Stimulated activated CD4-positive, alpha-beta T cell treated with anti-CD3 and anti-CD28 coated beads, Interleukin-1b, Interleukin-23, amount 100 ng/mL, for 4 hours (primary cell): ENCODE measurements at regions not wholly inside any gene's neighbourhood (a gene's known extent, or its start where the extent isn't known, plus 50 kb on each side); places are given as distances from the start of the nearest gene placed in this dataset.
"Not testable (repeated sequence)": the region's sequence is repeated elsewhere in the genome, so short reads cannot be mapped to it uniquely, and the experiment has no call there.

Source experiments
- DNase-seq, 2 donors: peaks; one replicate each; pipeline ENCODE4 v3.0.0-alpha.2; 2020; ENCODE audit warnings: low read depth in 2 of 2

DNA sequence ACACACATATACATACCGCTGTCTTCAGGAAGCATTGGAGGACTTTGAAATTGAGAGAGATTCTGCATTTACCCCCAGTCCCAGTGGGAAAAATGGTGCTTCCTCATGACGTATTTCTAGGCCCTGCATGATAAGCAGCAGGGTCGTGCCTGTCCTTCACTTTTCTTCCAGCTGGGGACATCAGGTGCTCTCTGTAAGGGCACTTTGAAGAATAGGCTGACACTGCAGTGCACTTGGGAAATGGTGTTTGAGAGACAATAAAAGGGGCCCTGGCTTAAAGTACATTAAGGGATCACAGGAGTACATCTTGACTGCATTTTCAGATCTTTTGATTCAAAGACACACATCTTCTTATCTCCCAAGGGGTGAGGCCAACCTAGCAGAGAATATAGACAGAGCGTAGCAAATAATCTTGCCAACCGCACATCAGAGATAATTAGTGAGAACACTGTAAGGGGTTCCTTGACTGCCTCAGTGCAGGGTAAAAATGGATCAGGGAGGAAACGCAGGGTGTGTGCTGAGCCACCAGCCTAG is 437.9 kb downstream of the CSNK1G3 start:
- no peak for DNase-seq

- no peak for DNase-seq
These were observed 437.2 kb downstream of the CSNK1G3 start for GRCh38 chr5:123949043-123949804.

GRCh38 chr5:123947797-123948196 is 435.8 kb downstream of the CSNK1G3 start:
- no peak for DNase-seq

- DNase-seq: no peak
These were observed 433.6 kb downstream of the CSNK1G3 start for GRCh38 chr5:123945548-123945947.

GRCh38 chr5:123943151-123943550 is 431.2 kb downstream of the CSNK1G3 start:
- no peak for DNase-seq

GRCh38 chr5:123940416-123940815 is 428.4 kb downstream of the CSNK1G3 start:
- DNase-seq: no peak

GRCh38 chr5:123937230-123937629 is 425.3 kb downstream of the CSNK1G3 start:
- DNase-seq: no peak

GRCh38 chr5:123936548-123936947 is 424.6 kb downstream of the CSNK1G3 start:
- DNase-seq: no peak

DNA sequence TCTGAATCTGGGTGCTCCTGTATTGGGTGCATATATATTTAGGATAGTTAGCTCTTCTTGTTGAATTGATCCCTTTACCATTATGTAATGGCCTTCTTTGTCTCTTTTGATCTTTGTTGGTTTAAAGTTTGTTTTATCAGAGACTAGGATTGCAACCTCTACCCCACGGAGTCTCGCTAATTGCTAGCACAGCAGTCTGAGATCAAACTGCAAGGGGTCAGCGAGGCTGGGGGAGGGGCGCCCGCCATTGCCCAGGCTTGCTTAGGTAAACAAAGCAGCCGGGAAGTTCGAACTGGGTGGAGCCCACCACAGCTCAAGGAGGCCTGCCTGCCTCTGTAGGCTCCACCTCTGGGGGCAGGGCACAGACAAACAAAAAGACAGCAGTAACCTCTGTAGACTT is 421.8 kb downstream of the CSNK1G3 start:
- DNase-seq: not testable (repeated sequence)

DNA sequence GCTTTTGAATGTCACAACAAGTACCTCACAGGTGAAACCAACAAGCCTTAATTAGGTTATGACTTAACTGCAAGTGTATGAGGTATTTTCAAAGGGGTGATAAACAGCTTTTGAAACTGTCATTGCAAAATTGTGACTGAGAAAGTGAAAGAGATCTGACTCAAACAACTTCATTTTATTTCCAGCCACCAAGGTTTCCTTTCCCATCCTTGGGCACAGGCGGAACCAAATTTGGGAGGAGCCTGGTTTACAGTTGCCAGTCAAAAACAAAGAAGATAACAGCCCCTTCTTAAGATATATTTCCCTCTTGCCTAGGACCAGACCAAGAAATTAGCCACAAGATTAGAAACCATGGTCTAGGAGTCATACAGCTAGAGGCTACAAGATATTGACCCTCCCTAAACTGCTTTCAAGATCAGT is 417.1 kb downstream of the CSNK1G3 start:
- DNase-seq: no peak

GRCh38 chr5:123928401-123928800 is 416.4 kb downstream of the CSNK1G3 start:
- DNase-seq: no peak

DNA sequence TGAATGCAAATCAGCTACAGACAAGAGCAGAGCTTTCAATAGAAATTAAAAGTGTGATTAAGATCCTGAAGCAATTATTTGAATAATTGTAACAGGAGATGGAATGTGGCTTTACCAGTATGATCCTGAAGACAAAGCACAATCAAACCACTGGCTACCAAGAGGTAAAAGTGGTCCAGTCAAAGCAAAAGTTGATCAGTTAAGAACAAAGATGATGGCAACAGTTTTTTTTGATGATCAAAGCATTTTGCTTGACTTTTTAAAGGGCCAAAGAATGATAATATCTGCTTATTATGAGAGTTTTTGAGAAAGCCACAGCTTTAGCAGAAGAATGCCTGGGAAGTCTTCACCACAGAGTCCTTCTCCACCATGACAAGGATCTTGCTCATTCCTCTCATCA is 409.2 kb downstream of the CSNK1G3 start:
- no peak for DNase-seq

GRCh38 chr5:123916345-123917121 is 404.6 kb downstream of the CSNK1G3 start:
- DNase-seq: no peak

GRCh38 chr5:123914333-123914732 is 402.4 kb downstream of the CSNK1G3 start:
- no peak for DNase-seq

GRCh38 chr5:123907349-123907748 is 395.4 kb downstream of the CSNK1G3 start:
- DNase-seq: no peak

DNA sequence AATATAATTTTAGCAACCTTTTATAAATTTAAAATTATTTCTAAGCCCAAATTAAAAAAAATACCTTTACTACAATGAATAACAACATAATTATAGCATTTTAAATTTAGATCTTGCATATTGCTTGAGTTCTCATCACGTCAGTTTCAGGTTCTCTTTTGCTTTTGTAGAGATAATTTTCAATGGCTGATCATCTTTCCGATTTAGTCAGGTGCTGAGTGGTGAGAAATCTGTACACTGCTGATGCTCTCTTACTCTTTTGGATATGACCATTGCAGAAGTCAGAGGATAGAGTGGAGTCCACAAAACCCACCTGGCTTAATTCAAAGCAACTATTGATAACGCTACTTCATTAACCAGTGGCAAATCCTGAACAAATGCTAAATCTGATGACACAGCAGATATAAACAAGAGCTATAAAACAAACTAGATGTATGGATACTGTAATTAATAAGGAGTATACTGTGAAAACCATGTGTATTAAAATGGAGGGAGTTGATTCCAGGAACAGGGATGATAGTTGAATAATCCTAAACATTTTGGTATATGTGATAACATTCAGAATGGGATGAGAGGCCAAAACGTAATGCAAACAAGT is 394.8 kb downstream of the CSNK1G3 start:
- DNase-seq: no peak

DNA sequence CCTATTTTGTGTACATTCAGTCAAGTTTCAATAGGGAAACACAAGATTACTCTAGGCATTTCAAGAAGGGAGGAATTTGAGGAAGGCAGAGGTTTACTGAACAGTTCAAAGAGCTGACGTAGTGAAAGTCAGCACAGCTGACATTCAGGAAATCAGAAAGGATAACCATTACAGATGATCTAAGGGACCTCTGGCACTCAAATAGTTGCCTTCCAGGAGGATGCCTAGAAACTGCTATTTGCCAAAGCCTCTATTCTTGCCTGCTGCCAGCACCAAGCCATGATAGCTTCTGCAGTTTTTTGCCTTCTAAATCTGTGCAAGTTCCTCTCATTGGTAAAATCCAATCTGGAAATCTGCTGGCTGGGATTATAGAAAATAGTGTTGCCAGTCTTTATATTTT is 373.1 kb downstream of the CSNK1G3 start:
- DNase-seq: no peak

GRCh38 chr5:123882965-123883345 is 371.0 kb downstream of the CSNK1G3 start:
- no peak for DNase-seq

DNA sequence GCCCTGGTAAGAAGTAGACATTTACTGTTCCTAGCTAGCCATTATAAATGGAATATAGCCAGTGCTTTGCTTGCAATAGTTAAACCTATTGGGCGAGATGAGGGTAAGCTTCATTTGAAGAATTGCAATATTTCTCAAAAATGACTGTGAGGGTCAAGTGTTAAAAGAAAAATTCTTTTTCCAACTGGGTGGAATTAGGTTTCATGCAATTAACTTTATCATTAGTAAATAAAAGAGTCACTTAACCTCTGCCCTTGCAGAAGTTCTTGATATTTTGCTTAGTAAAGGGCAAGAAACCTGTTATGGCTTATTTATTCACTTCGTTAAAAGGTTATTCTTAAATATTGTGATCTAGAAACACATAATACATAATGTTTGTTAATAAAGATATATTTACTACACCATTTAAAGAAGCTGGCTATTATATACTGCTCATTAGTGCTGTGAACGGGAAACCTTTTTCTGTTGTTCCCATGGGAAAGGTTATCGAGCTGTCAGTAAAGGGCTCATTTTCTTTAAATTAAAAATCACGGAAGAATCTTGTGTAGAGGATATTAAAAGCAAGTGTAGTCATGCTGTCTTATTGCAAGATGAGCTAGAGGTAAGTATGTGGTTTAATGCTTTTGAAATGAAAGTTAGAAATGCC is 370.5 kb downstream of the CSNK1G3 start:
- no peak for DNase-seq

DNA sequence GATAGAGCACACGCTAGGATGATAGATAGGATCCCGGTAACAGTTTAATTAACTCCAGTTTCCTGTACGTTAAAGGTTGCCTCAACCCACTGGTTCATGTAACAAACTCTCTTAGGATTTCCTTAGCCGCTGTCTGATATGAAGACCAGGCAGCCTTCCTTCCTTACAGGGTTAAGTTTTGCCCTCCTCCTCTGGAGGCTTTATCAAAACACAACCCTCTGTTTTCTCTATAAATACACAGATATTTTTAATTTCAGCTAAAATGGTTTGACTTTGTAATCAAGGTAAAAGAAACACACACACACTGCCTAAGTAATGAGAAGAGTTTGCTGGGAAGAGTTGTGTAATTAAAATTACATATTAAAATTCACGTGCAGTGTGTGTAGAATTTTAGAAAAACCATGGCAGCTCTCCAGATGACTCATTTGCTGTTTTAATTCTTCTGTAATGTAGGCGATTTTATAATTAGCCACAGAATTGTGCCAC is 369.8 kb downstream of the CSNK1G3 start:
- no peak for DNase-seq

DNA sequence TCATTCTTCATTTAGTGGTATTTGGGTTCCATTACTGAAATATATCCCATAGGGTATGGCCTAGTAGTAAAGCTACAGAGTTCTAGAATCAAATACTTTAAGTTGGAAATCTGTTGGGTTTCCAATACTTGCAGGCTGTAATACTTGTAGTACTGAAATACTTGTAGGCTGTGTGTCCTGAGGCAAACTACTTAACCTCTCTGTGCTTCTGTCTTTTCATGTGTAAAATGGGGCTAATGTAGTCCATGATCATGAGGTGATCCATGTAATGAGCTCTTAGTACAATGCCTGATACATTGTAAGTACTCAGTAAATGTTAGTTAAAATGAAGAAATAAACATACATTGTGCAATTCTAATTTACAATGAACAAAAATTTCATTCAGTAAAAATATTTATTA is 368.9 kb downstream of the CSNK1G3 start:
- DNase-seq: no peak

DNA sequence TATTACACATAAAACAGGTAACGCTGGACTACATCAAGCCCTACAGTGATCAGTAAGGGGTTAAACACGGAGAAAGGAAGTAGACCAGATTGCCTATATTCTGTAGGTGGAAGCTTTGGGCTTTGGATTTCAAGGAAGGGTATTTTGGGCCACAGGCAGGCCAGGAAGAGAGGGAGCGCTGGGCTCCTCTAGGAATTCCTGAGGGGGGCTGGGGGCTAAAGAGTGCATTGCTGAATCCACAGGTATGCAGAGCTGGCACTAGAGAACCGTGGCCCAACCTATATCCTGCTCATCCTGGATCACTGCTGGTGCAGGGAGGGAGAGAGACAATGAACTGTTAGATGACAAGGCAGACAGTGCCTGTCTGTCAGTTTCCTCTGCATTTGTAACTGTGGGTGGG is 367.1 kb downstream of the CSNK1G3 start:
- DNase-seq: no peak
